HG03280 (cell line): ENCODE measurements at regions not wholly inside any gene's neighbourhood (a gene's known extent, or its start where the extent isn't known, plus 50 kb on each side); places are given as distances from the start of the nearest gene placed in this dataset.

Source experiments
- ATAC-seq: cut with Tn5 transposase; IDR thresholded peaks from one replicate; pipeline ENCODE4 v1.9.1; 2021; ENCODE audit warnings: mild to moderate bottlenecking, moderate library complexity; ENCODE audit not compliant: unreplicated experiment

DNA sequence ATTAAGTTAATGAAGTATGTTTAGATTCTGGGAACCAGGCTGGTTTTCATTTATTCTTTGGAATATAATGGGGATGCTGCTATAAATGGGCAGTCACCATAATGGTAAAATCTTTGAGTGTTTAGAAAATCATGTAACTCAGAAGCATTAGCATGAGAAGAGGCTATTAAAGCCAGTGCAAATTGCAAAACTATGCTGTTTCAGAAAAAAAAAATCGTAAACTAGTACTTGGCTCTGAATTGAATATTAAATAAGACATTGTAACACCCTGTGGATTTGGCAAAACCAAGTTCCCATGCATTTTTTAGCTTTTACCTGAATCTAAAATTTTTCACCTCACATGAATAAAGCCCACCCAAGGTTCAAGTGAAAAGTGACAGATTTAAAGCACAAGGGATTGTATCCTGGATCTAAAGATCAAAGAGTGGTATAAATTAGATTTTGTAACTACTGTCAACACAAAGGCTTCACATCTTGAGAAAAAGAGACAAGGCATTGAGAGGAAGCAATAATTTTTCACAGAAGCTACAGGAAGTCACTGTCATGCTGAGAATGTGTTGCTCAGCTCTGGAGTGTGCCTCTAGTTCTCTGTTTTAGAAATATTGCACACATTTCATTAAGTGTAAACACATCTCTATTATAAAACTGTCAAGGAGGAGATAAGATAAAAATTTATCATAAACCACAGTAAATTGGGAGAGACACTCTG lies 142.2 kb downstream of the ABCA8 start:
- ATAC-seq: no peak

DNA sequence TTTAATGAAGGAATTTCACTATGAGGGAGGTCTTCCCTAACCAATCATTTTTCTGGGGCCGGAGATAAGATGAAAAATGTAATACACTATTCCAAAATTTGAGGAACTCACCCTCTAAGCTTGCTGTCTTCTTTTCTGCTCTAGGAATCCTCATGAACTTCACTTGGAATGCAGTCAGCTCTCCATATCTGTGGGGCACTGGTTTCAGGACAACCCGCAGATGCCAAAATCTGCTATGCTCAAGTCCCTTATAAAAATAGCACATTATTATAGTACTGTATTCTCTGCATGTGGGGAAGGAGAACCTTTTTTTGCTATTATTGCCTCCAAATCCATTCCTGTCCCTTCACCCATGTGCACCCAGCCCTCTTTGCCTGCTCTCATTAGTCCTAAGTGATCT lies 146.0 kb downstream of the ABCA8 start:
- no peak for ATAC-seq

DNA sequence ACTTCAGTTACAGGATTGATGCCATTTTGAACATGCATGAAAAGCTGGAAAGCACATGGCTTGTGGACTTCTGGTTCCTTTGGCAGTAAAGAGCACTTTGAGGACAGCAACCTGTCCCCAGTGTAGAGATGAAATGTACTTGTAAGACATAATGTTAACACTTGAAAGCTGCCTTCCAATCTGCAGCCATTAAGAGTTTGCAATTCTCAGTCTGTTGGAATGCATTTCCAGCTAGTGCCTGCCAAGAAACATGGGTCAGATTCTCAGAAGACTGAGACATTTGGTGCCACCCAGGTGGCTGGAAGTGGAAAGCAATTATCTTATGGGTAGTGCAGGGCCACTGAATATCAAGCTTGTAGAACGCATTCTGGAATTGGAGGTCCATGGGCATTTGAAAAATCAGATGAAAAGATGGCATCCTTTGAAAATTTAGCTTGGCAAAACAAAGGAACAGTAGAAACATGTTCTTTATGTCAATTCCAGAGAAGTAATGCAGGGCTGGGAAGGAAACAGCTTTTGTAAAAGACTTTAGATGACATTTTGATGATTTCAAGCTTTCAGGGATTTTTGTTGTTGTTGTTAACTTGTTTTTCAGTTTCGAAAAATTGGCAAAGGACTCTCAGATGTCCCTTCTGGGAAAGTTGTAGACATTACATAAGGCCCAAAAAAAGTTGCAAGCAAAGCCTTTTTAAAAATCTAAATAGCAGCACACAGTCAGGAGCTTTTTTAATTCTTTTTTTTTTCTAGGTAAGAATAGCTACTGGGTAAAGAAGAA lies 147.0 kb downstream of the ABCA8 start:
- ATAC-seq: no peak

DNA sequence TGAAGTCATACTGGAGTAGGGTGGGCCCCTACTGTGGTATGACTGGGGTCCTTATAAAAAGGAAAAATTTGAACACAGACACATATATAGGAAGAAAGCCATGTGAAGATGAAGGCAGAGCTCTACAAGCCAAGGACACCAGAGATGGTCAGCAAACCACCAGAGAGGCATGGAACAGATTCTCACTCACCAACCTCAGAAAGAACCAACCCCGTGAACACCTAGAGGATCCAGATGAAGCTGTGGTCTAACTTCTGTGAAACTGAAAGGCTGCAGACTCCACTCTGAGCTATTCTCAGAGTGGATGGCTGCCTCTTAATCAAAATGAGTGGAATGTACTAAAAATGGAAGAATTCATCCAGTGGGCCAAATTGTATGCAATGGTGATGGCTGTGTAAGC lies 149.6 kb downstream of the ABCA8 start:
- no peak for ATAC-seq

DNA sequence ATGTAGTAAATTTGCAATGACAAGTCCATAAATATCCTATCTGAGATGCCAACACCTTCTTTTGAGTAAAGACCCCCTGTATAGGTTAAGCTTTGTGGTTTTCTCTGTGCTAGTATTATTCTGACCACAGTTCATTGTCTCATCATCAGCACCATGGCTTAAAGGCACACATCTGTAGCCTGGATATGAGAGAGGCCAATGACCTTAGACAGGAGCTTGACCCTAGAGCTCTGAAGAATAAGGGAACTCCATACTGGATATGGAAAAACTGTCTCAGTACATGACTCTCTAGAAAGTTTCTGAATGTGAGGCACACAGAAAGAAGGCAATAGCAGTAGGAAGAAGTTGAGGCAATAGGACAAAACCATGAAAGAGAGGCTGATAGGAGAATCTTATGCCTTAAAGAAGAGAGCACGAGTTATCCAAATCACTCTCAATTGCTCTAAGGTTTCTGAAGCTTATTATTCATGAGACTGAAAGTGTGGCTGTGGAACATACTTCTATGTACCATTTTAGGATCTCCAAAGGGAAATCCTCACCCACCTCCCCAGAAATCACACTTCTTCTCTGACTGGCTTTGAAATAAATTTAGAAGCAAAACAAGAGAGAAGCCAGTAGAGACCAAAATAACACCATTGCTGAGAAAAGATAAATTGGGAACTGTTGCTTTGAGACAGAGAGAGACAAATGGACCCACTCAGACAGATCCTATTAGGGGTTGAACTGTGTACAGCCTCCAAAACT lies 150.2 kb downstream of the ABCA8 start:
- no peak for ATAC-seq

DNA sequence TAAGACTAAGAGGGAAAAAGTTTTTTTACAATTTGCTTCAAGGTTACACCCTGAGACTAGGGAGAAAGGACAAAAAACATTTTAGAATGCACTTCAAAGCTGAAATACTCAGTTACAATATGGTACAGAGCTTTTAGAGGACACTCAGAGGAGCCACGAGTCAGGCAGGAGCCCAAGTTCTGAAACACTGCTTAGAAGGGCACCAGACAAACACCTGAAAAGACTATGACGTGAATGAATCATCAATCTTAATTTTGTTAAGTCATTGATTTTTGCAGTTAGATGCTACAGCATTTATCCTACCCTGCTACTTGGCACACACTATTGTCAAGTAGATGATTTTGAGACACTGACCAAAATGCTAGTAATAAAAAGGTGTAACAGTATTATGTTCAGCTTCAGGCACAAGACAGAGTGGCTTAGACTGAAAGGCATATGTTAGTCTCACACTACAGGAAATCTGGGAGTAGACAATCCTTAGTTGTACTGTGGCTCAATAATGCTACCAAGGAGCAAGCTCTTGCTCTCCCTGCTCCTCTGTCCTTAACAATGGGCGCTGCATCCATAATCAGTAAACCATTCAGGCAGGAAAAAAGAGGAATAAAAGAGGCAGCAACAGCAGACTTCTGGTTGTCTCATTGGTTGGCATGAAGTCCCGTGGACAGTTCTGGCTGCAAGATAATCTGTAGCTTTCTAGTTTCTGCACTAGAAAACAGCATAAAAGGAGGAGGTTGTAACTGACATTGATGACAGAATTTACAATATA lies 151.8 kb downstream of the ABCA8 start:
- no peak for ATAC-seq

DNA sequence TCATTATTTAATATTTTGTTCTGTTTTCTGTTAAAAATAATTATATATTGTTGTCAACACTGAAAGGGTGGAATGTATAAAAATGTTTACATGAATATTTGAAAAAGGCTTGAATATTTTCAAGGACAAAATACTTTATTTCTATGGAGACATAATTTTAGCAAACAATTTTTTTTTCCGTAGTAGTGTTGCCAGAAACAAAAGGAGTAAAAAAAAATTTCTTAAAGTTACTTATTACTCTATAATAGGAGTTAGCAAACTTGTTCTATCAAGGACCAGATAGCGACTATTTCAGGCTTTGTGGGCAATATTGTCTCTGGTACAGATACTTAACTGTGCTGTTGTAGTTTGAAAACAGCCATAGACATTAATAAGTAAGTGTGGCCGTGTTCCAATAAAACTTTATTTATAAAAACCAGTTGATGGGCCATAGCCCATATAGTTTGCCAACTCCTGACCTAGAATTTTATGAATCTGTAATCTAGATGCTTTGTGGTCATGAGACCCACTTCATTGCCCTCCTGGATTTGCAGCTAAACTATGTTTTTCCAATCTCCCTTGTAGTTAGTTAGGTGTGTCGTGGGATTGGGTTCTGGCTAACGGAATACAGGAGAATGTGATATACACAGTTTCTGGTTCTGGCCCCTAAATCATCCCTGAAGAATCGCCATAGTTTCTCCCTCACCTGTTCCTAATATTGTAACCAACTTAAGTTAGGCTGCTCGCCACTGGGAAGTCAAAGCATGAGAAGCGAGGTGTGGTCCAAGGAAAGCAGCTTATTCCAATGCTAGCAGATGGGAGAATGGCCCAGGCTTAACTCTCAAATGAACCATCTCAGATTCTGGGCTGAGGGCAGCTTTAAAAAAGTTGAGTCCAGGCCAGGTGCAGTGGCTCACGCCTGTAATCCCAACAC lies 153.6 kb downstream of the ABCA8 start:
- ATAC-seq: no peak

DNA sequence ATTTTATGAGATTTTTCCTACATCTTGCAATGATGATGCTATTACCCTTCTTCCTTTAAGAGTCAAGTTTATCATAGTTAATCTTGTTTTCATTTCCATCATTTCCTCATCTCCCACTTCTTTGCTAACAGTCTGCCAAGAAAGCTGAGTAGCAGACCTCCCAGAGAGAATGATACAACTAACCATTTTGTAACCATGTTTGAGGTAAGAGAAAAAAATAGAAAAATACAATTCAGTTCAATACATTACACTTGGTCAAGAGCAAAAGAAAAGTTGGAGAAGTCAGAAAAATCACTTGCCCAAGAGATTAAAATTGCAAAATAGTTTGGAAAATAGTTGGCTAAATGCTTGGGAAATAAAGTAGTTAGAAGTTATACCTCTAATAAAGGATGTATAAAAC lies 154.4 kb downstream of the ABCA8 start:
- ATAC-seq: no peak

DNA sequence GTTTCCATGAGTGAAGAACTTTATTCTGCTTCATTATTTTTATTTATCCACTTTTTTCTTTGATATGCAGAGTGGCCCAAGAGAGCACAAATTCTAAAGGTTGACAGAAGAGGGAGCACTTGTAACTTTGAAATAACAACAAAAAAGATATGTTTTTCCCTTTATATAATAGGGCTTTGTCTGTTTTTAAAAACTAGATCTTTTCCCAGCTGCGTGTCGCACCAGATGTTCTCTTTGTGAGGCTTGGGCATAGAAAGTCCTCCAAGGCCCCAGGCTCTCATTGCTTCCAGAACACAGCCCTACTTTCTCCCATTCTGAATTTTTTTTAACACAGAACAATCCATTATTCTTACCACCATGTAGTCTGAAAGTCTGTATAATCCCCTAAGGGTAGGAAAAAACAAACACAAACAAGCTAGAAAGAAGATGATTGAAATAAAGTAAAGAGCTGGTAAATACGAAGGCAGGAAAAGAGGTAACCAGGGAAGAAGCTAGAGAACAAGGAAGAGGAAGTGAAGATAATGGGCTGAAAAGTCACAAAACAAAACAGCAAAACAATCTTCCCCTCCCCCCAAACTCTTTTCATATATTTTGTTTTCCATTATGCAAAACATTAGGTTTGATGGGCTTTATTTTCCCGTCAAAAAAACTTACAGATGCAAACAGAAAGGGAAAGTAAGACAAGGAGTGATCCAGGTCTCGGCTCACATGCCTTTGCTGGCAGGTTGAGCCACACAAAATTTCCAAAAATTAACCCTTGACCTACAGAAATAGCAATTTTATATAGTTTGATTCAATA lies 160.4 kb downstream of the ABCA8 start:
- ATAC-seq: no peak

DNA sequence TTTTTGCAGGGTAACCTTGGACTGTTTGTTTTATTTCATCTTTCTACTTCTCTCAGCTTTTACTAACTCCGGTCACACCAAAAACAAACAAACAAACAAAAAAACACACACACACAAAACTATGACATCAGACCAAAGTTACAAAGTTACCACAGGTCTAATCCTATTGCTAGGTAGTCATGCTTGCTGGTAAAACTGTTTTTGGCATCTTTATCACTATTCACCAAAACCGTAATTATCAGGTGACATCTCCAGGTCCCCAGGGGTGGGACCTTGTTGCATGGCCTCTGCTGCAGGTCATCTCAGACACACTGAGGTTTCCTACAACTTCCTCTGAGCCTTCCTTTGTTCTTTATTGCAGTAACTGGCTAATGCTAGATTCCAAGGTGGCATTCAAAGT lies 162.3 kb downstream of the ABCA8 start:
- no peak for ATAC-seq

DNA sequence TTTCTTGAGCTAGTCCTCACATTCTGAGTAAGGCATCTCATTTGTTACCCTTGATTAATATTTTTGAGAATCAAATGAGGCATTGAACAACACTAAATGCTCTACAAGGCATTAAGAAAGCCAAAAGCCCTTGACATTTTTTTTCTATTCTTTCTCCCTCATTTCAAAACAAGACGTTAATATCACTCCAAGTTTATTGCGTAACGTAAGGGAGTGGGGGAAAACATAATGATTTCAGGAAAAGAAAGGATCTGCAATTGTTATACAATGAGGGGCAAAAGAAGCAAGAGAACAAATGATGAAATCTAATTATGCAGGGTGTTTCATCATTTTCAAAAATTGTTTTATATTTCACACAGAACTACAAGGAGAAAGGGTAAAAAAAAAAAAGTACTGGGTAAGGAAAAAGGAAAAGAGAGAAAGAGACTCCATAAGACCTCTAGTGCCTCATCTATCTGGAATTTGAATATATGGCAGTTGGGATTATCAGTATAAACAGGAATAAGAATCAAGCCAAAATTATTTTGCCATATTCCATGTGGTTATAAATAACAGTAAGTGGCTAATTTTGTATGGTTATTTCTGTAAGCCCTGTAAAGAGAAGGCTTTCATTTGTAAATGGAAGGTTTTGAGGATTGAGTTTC lies 163.0 kb downstream of the ABCA8 start:
- ATAC-seq: no peak

DNA sequence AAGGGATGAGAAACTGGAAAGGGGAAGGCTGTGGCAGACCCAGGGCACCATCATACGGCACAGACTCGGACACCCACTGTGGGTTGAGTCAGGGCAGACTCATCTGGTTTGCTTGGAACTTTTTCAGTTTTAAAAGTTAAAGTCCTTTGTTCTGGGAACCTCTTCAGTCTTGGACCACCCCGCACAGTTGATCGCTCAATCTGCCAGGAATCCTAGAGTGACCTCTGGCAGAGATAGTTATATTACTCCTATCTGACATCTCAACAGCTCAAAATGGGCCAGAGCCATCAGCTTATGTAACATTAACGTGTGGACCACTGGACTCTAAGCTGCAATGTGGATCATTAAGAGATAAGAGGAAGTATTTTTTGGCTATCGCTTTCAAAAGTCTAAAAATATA lies 164.3 kb downstream of the ABCA8 start:
- no peak for ATAC-seq

DNA sequence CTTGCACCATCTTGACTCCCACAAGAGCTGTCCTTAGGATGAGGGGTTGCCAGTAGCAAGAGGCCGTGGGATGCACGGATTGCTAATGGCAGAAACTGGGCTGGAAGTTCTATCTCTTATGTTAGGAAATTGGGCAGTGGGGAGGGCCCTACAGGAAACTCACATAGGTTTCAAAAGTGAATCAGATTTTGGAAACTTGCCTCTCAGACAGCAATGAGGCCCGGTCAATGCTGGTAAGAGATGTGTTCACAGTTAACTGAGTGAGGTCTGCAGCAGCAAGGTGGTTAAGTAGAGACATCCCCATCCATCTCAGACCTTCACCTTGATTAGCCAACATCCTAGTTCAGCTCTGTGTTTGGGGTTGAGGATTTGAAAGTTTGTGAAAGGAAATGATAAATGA lies 164.7 kb downstream of the ABCA8 start:
- ATAC-seq: no peak

DNA sequence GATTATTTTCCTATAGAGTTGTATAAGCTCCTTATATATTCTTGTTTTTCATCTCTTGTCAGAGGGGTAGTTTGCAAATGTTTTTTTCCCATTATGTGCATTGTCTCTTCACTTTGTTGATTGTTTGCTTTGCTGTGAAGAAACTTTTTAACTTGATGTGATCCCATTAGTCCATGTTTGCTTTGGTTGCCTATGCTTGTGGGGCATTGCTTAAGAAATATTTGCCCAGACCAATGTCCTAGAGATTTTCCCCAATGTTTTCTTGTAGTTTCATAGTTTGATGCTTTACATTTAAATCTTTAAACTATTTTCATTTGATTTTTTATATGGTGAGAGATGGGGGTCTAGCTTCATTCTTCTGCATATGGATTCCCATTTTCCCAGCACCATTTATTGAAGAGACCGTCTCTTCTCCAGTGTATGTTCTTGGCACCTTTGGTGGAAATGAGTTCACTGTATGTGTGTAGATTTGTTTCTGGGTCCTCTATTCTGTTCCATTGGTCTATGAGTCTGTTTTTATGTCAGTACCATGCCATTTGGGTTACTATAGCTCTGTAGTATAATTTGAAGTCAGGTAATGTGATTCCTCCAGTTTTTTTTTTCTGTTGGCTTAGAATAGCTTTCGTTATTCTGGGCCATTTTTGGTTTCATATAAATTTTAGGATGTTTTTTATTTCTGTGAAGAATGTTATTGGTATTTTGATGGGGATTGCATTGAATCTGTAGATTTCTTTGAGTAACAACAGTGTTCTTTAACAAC lies 165.8 kb downstream of the ABCA8 start:
- ATAC-seq: no peak

DNA sequence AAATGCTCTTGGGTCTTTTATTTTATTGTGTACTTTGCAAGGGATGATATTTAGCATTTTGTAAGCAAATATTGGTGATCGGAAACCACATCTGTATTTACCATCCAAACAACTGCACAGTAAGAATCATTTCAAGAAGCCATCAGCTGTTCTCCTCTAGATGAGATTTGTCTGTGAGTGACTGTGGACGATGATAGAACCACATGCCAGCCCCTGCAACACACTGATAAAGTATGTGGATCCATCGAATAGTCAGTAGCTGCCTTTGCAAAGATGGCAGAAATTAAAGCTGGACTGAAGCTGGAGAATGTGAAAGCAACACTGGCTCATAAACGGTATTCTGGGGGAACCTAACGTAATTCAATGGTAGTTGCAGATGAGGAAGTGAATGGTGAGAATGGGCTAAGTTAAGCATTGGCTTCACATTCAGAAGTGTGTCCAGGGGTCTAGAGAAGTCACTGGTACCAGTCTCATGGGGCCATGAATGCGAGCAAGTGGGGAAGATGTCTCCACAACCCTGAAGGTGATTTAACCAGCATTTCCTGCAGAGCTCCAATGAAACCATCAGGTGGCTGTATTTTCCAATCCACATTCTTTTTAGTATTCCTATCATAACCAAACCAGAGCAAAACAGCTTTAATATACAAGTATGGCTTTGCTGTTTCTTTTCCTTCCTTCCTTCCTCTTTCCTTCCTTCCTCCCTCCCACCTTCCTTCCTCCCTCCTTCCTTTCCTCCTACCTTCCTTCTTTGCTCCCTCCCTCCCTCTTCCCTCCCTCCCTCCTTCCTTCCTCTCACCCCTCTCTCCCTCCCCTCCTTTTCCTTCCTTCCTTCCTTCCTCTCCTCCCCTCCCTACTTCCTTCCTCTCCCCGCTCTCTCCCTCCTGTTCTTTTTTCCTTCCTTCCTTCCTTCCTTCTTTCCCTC lies 169.4 kb downstream of the ABCA8 start:
- ATAC-seq: no peak

DNA sequence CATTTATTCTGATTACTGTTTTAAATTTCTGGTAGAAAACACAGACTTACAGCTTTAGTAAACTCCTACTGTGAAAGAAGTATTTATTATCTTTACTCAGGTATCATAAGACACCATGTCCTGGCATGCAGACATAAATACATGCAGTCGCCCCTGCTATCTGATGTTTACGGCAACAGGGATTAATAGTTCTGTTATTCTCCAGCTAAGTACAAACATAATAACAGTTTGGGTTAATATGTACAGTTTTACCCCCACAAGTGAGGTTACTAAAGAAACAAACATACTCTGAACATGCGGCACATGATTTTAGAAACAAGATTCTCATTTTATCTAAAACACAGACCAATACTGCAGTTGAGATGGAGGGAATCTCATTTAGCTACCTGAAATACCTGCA lies 170.8 kb downstream of the ABCA8 start:
- ATAC-seq: no peak

DNA sequence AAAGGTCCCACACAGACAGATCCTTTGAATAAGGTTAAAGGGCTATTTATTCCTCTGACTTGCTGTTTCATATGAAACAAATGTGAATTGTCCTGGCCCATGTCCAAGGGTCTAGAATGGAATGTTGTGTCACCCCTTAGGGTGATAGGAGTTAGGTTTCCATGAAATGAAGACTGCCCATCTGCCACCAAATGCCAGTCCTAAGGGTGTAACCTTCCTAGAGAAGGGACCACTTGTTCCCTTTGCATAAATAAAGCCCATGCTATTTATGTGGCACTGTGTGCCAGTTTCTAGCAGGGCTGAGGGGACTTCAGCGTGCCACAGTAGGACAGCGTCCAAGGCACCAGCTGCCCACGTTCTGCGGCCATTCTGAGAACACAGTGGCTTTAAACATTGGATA lies 171.3 kb downstream of the ABCA8 start:
- ATAC-seq: no peak
